CMK (cell line): ENCODE measurements at regions not wholly inside any gene's neighbourhood (a gene's known extent, or its start where the extent isn't known, plus 50 kb on each side); places are given as distances from the start of the nearest gene placed in this dataset.

Experiments
- DNase-seq: peaks from one replicate; pipeline ENCODE4 v3.0.0-alpha.2; 2010; ENCODE audit warnings: low read depth

DNA sequence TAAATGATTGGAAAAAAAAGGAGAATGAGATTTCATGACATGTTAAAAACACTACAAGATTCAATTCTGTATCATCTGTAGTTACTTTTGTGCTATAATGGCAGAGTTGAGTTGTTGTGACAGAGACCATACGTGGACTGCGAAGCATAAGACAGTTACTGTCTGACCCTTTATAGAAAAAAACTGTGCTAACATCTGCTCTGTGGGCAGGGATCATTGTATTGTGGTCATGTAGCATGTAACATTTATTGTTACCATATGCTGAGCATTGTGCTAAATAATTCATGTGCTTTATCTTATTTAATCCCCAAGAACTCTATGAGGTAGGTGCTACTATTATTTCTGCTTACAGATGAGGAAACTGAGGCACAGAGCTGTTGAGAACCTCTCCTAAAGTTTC is 147.3 kb upstream of the HMHB1 start:
- DNase-seq: no peak

DNA sequence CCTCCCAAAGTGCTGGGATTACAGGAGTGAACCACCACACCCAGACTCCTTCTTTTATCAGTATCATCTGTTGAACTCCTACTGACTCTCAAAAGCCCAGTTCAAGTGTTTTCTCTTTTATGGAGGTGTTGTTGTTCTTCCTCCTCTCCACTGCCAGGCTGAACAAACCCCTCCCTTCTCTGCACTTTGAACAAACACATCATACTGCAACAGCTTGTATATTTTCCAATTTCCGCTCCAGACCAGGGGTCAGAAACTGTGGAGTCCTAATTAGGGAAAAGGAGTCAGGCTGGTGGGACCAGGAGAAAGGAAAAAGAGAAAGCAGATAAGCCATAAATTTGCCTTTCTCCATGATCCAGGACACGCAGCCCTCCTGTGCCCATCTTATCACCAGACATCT is 148.1 kb upstream of the HMHB1 start:
- DNase-seq: no peak

GRCh38 chr5:143662020-143662419 is 149.9 kb upstream of the HMHB1 start:
- no peak for DNase-seq

GRCh38 chr5:143660625-143661024 is 151.3 kb upstream of the HMHB1 start:
- no peak for DNase-seq

- no peak for DNase-seq
Measured at GRCh38 chr5:143659599-143660238, 152.2 kb upstream of the HMHB1 start.

DNA sequence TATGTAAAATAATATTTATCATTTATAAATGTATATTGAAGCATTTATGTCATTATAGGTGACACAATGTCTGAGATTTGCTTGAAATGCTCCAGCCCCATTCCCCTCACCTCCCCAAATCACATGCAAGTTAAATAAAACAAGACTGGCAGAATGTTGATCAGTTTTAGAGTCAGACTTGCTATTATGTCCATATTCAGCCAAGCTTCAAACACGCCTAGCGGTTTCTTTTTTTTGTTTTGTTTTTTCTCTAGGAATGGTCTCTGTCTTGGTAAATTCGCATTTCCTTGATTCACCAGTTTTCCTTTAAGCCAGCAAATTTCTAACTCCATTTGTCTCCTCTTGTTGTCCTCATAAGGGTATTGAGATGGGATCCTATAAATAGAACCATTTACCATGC is 153.0 kb upstream of the HMHB1 start:
- DNase-seq: no peak

DNA sequence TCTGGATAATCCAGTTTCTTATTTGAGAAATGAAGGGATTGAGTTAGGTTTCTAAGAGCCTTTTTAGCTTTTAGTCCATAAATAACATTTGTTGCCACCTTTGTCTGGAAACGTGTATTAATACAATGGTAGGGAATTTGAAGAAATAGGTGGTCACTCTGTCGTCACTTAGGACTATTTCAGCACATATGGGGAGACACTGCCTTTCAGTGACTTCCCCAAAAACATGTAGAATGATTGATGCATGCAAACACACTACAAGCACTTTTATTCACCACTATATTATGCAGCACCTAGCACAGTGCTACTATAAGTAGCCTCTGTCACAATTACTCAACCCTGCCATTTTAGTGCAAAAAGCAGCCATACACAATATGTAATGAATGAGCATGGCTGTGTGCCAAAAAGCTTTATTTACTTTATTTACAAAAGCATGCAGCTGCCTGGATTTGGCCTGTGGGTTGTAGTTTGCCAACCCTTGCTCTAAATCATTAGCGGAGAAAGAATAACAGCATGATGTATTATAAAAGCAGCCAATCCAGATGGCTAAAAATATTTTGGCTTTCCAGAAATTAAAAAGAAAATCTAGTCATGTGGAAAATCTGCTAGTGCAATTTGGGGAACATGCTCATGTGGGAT is 154.2 kb upstream of the HMHB1 start:
- no peak for DNase-seq

DNA sequence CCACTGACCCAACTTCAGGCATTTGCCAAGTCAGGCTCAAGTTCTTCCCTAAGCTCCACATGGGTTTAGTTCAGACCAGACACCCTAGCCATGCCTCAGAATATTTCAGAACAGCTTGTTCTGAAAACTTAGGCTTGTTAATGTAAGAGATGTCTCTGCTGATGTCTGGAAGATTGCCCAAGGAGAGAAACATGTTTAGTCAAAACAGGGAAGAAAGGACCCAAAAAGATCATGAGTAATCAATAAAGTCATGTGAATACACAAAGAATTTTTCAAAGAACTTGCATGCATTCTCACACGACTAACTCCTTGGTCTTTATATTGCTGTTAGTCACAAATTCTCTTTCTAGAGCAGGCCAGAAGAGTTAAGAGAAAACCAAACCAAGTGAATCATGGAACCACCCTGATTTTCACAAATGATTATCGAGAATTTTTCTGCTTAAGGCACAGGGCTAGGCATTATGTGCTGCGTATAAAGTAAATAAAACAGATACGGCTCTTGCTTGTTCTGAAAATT is 158.1 kb upstream of the HMHB1 start:
- DNase-seq: no peak

GRCh38 chr5:143653256-143653655 is 158.7 kb upstream of the HMHB1 start:
- no peak for DNase-seq

GRCh38 chr5:143652108-143652700 is 159.8 kb upstream of the HMHB1 start:
- DNase-seq: no peak

DNA sequence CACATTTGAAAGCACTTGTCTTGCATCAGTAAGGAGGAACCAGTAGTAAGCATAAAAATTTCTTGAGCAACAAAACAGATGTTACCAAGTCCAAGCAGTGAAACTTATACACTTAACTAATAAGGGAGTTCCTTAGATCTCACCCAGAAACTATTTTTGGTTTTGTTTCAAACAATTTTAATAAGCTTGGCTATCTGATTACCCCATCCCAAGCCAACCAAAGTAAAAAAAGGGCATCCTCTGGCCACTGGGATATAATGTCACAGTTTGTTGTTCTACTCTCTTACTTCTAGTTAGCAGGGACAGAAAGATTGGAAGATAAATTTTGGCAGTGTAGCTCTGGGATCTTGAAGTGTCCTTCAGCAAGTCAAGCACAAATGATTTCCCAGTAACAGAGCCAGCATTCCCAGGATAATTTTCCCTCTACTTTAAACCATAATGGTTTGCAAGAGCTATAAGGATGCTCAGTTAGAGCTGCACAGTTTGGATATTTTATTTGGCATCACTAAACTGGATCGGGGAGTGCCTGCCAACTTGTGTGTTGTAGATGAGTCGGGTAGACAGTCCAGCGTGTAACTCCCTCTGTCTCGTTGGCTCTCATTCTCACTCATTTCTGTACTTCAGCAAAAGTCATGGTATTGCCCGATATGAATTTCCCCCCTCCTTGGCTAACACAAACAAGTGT is 161.9 kb upstream of the HMHB1 start:
- DNase-seq: no peak

- no peak for DNase-seq
Measured at GRCh38 chr5:143648696-143649095, 163.3 kb upstream of the HMHB1 start.

- DNase-seq: no peak
Measured at GRCh38 chr5:143646961-143647360, 165.0 kb upstream of the HMHB1 start.

GRCh38 chr5:143645356-143645755 is 166.6 kb upstream of the HMHB1 start:
- DNase-seq: no peak

- DNase-seq: no peak
Measured at GRCh38 chr5:143644727-143645126, 167.2 kb upstream of the HMHB1 start.

DNA sequence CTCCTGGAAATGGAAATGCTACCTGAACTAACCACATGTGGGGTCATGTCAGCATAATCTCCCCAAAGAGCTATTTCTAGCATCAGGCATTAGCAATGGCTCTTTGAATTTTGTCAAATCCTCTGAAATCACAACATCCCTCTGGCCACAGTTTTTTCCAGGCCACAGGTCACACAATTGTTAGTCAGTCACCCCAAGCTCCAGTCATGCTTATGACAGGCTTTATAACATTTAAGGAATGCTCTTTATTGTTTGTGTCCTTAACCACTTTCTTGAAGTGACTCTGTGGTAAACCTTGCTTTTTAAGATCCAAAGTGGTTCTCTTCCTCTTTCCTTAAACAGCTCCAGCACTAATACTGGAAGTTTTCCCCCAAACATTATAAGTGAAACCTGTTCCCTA is 169.2 kb upstream of the HMHB1 start:
- no peak for DNase-seq

DNA sequence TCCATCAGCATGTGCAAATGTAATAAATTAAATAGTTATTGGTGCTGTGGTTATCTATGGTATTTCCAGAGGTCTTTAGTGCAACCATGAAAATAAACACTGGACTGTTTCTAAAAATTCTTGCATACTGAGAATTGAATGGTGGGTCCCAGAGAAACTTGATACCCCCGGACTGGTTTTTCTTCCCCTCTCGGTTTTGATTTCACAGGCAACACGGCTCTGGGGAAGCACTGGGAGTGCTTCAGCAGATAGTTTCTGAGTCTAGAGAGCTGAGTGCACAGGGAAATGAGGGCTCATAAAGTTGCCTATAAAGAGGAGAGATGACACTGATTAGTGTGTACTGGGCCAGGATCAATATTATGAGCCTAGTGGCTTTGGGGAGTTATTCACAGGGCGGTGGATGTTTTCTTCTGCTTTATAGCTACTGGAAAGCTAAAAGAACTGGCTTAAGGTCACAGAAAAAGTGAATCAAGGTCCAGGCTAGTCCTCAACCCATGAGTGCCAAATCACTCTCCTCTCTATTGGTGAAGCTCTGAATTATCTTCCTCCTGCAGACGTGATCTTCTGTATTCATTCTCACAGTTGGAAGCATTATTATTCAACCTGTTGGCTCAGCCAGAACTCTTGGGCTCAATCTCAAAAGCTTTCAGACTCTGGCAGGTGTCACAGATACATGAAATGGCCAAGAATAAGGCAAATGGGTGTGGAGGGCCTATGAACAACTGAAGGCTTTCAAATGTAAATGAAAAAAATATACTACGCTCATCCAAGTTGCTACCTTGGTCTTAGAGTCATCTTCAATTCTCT is 170.2 kb upstream of the HMHB1 start:
- DNase-seq: no peak

DNA sequence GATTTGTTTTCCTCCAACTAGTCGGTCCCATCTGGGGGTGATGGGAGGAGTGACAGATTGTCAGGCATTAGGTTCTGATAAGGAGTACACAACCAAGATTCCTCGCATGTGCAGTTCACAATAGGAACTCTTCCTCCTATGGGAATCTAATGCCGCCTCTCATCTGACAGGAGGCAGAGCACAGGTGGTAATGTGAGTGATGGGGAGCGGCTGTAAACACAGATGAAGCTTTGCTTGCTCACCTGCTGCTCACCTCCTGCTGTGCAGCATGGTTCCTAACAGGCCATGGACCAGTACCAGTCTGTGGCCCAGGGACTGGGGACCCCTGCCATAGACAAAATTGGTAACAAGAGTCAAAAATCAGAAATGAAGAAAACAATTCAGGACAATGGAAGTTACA is 173.3 kb upstream of the HMHB1 start:
- no peak for DNase-seq

- DNase-seq: no peak
Measured at GRCh38 chr5:143636931-143637528, 174.9 kb upstream of the HMHB1 start.

DNA sequence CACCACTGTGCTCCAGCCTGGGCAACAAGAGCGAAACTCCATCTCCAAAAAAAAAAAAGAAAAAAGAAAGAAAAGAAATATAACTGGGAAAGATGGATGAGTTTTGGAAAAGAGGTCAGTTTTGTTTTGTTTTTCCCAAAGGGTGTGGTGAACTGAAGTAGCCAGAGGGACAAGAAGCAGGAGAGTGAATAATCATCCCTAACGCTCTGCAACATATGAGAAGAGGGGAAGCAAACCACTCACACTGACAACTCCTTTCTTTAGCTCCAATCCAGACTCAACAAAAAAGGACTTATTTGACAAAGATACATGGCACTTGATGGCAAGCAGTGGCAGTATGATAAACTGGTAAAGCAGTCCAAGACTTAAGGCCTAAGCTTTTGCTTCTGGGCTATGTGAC is 176.1 kb upstream of the HMHB1 start:
- no peak for DNase-seq

DNA sequence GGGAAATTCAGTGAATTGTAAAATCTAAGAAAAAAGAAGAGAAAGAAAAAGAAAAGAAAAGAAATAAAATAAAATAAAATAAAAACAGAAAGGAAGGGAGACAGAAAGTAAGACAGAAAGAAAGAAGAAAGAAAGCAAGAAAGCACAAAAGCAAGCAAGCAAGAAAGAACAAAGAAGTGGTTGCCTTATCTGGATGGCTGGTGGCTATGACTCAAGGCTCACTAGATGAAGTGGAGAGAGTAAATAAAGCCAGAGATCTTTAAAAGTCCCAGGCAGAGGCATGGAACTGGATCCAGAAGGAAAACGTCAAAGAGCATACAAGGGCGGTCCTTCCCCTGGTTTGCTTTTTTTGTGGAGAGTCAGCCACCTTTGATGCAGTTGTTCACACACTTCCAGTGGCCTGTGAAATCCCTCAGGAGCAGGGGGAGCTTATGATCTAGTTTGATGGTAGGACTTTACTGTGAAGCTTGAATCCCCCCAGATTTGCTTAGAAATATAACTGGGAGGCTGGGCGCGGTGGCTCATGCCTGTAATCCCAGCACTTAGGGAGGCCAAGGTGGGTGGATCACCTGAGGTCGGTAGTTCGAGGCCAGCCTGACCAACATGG is 176.7 kb upstream of the HMHB1 start:
- DNase-seq: no peak
